GDM1 (cell line): ENCODE measurements at regions not wholly inside any gene's neighbourhood (a gene's known extent, or its start where the extent isn't known, plus 50 kb on each side); places are given as distances from the start of the nearest gene placed in this dataset.
"Not testable (repeated sequence)": the region's sequence is repeated elsewhere in the genome, so short reads cannot be mapped to it uniquely, and the experiment has no call there.

ENCODE experiments used
- DNase-seq: peaks from one replicate; lab custom pipeline; 2025; lab: John Stamatoyannopoulos, UW

DNA sequence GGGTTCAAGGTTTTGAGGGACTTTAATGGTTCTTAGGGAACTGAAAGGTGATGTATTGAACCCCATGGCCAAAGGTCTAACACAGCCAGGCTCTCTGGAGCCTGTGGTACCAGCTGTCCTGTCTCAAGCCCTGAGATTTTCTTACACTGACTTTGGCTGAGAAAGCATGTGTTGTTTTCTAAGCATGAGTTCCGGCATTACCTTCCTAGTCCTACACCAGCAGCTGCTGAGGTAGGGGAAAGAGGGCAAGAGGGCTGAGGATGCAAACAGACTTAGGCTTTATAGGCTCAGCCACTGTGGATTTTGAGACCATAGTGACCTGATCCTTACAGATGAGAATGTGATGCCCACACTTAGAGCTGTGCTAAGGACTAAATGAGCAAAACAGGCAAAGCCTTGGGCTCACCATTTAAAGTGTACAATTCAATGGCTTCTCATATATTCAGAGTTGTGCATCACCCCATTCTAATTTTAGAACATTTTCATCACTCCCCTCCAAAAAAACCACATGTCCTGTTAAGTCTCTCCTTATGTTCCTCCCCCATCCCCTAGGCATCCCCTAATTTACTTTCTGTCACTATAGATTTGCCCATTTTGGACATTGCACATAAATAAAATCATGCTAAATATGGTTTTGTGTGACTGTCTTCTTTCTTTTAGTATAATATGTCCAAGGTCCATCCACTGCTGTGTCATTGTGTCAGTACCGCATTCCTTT lies 99.7 kb upstream of the OTOS start:
- DNase-seq, result no peak

DNA sequence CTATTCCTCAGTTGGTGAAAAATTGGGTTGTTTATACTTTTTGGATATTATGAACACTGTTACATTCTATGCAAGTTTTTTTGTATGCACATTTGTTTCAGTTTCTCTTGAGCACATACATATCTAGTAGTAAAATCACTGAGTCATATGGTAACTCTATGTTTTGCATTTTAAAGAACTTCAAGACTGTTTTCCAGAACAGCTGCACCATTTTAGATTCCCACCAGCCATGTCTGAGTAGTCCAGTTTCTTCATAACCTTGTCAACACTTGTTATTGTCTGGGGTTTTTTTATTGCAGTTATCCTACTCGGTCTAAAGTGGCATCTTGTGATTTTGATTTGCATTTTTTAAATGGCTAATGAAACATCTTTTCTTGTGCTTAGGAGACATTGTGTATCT lies 100.3 kb upstream of the OTOS start:
- no peak for DNase-seq

DNA sequence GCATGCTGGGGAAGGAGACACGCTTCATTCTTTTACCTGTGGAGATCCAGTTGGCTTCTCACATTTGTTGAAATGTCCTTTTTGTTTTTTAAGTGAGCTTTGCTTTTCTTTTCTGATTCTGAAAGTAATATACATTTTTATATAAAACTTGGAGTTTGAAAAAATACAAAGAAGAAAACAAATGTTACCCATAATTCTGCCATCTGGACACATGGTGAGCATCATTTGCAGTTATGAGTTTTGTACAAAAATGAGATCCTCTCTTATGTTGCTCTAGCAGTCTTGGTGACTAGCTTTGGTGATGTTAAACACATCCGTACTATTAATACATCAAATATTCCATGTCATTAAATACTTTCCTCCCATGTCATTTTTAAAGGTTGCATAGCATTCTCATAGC lies 101.1 kb upstream of the OTOS start:
- DNase-seq, result no peak

DNA sequence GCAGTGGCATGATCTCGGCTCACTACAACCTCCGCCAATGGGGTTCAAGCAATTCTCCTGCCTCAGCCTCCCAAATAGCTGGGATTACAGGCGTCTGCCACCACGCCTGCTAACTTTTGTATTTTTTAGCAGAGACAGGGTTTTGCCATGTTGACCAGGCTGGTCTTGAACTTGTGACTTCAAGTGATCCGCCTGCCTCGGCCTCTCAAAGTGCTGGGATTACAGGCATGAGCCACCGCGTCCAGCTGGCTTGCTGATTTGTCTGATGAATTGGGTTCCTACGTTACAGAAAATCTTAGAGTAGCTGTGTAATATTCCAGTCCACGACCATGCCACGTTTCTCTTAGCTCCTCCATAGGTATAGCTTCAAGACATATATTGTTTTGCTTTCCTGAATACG lies 102.6 kb upstream of the OTOS start:
- not testable (repeated sequence) for DNase-seq

DNA sequence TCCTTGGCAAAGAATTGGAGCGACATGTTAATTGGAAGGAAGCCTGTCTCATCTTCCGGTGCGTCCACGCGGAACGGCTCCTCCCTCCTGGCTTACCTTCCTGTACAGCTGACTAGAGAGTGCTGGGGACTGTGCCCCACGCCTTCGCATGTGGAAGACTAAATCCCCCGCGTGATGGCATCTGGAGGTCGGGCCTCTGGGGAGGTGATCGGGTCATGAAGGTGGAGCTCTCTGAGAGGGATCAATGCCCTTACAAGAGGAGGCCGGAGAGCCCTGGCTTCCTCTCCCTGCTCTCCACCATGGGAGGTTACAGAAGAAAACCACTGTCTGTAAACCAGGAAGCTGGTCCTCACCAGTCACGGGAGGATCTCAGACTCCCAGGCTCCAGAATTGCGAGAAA lies 104.1 kb upstream of the OTOS start:
- no peak for DNase-seq

DNA sequence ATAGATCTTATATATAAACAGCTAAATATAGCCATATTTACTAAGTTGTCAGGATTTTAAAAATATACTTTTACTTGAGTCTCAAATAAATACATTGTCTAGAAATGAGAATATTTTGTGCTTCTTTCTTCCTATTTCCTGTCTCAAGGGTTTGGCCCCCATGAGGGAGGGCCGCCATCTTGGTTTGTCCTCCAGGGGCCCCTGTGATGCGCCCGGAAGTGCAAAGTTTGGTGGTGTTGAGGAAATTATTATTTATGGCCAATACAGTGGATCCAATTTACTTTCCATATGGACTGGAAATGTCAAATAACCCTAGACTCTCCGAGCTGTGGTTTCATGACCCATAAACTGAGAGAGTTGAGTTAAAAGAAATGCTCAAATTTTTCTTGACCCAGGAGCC lies 104.7 kb upstream of the OTOS start:
- DNase-seq, result no peak

DNA sequence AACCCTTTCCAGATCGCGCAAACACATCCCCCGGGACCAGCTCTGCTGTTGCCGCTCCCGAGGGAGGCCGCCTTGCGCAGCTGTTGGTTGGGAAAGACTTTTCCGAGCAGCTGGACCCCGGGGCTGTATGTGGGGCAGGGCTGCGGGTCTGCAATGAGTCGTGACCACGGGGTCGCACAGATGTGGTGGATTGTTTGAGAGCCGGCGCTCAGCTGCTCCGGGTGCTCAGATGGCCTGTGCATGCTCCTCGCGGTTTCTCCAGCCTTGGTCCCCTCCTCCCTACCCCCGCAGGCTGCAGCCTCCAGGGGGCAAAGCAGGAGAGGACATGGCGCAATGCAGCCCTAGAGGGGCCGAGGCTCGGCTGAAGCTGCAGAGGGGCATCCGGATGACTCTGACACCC lies 105.2 kb upstream of the OTOS start:
- no peak for DNase-seq

DNA sequence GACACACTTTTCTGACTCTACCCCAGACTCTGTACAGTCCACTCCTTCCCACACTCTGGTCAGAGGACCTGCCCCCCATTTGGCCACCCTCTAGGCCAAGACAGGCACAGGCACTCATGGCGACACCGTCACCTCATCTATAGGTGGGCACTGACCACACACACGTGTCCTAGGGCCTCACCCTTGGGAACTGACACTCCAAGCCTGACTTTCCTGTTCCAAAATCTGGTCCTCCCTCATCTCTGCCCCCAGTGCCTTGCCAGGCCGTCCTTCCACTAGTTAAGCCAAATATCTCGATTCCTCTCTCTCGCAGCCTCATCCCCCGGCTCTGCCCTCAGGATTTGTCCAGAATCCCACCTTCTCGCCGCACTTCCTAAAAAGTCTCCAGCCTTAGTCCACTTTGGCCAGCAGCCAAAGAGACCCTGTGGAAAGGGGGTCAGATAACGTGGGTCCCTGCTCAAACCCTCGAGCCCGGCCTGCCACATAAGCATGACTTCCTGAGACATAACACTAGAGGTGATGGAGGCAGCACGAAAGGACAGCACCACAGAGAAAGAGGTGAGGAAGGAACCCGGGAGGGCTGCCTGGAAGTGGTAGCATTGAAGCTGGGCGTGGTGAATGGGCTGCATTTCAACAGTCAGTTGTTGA lies 105.8 kb upstream of the OTOS start:
- no peak for DNase-seq

DNA sequence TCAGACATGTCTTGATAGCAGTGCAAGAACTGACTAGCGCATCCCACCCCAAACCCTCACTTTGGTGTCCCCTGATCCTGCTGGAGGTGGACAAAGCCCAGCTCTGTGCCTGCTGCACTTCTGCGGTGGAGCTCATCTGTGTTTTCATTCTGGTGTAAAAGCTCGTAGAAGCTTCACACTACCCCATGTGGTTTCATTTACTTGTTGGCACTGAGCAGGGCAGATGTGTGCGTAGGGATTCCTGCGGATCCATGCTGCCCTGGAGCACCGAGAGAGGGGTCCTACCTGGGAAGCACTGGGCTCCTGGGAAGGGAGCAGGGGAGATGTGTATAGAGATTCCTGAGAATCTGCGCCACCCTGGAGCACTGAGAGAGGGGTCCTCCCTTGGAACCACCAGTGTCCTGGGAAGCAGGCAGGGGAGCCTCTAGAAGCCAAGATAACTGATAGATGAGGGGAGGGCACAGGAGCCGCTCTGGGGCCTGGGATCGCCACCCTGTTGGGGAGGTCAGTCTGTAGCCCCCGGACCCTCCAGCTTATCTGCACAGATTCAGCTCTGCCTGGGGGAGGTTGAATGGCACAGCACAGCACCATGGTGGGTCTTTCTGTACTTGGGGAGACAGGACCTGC lies 106.9 kb upstream of the OTOS start:
- no peak for DNase-seq

DNA sequence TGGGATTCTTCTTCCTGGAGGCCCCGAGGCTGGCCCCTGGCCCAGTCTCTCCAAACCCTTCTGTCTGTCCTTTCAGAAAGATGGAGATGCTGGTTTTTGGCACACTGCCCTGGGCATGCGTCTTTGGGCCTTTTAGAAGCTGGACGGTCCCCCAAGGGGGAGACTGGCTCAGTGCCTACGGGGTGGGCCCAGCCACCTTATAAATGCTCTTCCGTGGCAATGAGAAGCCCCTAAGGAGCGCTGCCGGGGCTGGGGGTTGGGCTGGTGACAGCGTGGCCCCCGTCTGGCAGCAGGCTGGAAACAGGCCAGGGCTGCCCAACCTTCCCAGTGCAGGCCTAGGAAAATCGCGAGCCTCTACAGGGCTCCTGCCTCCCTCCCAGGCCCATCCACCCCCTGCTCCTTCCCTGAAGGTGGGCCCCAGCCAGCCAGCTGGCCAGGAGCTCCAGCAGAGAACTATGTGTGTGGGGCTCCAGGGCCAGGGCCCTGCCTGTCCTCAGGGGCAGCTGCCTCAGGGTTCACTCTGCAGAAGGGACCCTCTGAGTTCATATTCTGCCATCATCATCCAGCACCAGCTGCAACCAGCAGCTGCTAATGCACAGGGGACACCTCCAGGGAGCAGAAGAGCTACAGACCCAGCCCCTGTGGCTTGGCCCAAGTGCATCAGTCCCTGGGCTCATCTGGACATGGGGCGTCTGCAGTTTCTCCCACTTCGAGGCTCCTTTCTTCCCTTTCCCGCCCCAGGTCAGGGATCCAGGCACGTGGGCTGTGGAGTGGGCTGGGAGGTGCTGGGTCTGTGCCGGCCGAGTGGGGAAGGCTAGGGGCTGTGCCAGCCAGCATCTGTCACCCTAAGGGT lies 107.6 kb upstream of the OTOS start:
- DNase-seq, result no peak

DNA sequence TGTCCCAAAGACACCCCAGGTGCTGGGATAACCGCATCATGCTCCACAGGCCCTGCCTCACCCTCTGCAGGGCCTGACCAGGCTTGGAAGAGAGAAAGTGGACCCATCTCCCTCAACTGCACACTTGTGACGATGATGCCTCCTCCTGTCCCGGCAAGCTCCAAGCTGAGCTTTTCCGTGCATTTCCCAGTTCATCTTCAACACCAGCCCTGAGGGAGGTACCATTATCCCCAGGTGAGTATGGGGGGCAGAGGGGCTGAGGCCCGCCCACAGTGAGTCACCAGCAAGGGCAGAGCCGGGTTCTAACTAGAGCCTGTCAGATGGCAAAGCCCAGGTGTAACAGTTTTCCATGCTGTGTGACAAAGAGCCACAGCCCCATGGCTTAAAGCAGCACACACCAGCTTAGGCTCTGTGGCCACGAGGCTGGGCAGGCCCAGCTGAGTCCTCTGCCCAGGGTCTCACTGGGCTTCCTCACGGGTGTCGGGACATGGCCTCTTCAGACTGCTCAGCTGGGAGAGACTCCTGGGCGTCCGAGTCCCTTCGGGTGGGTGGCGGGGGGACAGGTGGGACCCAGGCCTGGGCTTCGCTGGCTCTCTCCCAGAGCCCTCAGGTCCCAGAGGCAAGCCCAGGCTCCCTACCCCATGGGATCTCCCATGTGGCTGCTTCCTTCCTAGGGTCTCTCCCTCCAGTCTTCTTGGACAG lies 108.4 kb upstream of the OTOS start:
- DNase-seq, result no peak

DNA sequence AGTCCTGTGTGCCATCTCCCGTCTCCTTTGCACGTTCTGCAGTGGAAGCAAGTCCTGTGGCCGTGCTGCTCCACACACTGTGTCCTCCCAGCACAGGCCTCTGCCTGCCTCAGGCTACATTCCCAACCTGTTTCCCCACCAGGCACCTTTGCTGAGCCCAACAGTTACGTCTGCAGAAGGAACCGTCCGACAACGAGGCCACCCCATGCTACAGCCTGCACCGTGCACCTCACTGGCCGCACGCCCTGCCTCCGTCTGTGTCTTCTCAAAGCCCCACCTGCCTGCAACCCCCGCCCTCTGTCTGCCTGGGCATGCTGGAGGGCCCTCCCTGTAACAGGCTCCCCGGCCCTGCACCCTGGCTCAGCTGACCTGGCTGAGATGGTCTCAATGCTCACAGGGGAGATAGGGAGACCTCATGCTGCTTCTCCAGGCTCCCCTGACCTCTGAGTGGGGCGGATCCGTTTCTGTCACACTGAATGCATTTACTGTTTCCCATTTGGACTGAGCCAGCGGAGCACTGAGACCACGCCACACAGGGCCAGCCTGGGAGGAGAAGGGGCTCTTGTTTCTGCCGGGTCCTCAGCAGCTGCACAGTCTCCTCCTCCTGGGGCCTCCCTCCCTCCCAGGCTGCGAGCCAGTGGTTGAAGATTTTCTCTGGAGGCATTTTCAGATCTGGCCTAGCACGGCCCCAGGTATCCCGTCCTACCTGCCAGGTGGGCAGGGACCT lies 109.1 kb upstream of the OTOS start:
- DNase-seq, result no peak

DNA sequence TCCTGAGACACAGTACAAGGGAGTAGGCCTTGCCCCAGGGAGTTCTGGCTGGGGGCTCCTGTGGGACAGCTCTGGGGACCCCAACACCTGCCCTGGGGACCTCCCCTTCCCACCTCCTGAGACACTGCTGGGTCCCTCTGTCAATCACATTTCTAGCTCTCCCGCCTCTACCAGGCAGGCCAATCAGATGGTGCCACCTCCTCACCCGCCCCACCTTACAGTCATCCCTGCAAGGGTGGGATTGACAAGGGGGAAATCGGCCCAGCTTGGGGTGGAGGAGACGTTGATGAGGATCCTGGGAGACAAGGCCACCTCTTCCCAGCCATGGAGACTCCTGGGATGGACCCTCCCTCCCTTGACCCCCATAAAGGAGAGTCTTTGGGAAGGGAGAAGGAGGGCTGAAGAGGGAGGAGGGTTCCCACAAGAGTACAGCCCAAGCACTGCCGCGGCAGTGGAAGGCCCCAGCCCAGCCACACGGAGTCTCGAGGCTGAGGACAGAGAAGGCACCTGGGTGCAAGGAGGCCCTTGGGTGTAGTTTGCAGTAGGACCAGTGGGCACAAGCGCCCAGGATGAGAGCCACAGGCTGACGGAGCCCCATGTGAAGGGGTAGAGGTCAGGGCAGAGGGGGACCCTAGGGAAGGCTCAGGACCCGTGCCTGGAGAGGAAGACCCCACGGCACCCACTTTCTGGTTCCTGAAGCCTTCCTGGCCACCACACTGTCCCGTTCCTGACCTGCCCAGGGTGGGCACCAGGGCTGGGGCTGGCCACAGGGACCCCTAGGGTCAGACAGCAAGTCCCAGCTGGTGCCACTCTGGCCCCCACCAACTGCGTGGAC lies 109.9 kb upstream of the OTOS start:
- DNase-seq, result no peak

DNA sequence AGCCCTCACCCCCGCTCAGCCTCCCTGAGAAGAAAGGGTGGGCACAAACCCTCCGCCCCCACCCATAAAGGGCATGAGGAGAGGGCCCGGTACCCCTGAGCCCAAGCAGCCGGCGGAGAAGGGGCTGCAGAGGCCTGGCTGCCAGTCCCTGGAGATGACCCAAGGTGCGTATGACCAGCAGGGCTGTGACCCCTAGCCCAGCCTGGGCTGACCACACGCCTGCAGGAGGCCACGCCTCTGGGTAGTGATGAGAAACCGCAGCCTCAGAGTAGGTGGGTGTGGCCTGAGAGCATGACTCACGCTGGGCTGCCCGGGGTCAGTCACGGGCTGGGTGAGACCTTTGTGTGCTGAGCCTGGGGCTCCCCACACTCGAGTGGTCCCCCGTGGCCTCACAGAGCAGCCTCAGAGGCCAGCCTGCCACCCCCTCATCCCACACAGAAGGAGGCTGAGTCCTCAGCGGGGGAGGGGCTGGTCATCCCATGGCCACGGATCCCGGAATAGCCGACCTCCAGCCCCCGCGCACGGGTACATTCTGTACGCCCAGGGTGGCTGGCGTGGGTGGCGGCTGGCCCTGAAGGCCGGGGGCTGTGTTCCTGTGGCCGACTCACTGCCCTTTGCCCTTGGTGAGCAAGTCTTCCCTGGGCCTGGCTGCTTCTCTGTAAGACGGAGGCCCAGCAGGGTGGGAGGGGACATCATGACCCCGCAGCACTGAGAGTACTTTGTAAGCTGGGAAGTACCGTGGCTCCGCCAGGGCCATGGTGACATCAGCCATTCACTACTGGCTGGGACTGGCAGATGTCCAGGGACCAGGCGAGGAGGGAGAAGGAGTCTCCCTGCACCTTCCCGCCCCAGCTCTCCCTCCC lies 110.8 kb upstream of the OTOS start:
- DNase-seq, result no peak

DNA sequence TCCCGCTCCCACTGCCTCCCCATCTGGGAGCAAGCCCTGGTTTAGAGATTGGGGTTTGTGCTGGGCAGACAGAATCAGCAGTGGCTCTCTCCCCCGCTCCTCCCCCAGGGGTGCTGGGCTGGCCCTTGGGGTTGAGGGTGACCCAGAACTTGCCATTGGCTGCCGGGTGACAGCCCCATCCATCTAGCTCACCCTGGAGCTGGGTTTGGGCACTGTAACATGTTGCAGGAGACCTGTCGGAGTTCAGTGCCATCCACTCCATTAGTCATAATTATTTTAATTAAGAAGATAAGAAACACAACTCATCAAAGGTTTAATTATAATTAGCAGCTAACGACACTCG lies 111.4 kb upstream of the OTOS start:
- DNase-seq, result no peak

DNA sequence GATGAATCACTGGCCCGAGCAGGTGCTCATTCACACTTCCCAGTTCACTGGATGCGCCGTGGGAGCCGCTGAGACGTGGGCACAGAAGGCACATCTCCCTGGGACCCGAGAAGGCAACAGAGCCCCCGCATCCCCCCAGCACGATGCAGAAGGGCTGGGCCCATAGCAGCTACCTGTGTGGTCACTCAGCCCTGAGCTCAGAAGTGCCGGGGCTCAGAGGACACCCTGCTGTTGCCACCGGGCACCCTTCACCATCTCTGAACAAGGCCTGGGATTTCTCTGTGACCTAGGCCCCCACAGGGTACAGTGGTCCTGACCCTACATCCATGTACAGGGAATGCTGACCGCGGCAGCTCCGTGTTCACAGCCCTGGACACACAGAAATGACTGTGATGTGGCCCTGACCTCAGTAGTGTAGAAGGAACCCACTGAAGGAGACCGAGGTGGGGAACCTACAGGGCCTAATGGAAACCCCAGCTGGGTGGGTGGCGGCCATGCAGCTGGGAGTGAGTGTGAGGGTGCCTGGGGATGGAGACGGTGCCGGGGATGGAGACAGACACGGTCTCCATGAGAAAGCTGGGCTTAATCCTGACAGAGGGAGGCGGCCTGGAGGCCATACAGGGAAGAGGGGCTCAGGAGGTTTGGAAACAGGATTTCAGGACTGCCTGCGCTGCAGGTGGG lies 111.9 kb upstream of the OTOS start:
- DNase-seq, result no peak

DNA sequence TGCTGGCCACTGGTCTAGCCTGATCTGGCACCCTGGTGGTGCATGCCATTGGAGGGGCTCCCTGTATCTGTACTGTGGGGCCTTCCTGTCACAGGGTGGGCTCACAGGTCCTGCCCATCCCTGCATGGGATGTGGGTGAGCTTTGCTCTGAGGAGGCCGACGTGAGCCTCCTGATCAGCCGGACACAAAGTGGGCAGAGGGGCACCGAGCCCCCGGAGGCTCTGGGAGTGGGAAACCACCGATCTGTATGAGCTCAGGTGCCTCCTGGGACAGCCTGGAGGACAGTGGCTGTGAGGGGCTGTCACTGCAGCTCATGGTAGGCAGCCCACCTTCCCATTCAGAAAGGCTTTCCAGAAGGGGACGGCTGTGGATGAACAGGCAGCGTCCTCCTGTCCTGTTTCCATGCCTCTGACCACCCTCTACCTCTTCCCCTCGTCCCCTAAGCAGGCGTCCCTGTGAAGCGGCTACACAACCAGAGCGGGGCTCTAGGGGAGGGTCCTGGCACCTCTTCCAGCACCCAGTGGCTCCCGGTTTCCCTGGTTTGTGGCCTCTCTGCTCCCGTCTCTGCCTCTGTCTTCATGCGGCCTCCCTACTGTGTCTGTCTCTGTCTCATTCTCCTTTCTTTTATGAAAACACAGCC lies 112.5 kb upstream of the OTOS start:
- DNase-seq, result no peak

DNA sequence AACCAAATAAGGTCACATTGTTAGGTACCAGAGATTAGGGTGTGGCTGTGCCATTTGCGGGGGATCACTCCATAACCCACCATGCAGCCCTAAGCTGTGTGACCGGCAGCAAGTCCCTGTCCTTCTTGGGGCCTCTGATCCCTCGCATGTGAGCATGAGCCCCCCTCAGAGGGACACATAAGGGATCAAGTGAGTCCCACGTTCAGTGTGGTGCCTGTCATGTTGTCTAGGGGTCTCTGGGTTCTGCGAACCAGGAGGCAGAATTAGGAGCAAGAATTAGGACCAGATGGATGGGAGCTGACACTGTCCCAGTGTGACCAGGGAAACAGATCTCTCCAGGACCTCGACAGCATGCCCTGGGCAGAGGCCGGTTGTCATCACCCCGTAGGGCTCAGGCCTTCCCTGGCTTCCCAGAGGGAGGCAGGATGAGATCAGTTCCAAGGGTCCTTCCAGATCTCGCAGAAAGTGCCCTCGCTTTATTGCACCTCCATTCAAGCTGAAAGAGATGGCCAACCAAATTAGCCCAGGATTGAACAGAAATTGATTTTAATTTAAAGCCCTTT lies 113.2 kb upstream of the OTOS start:
- DNase-seq, result no peak
